WTC11 (cell line): ENCODE measurements at regions not wholly inside any gene's neighbourhood (a gene's known extent, or its start where the extent isn't known, plus 50 kb on each side); places are given as distances from the start of the nearest gene placed in this dataset.
"Not testable (repeated sequence)": the region's sequence is repeated elsewhere in the genome, so short reads cannot be mapped to it uniquely, and the experiment has no call there.

Source experiments
- PRRX2 ChIP-seq: fragments of 250-450 bp; sonication (Bioruptor Pico); IDR thresholded peaks from 2 replicates; pipeline ENCODE4 v1.8.0; 2021; ENCODE audit warnings: mild to moderate bottlenecking
- SMAD4 ChIP-seq: sonication (generic); formaldehyde crosslinking; IDR thresholded peaks from 2 replicates; pipeline ENCODE4 v1.8.0; 2022; ENCODE audit warnings: mild to moderate bottlenecking, missing genetic modification reagents
- ZNF263 ChIP-seq: sonication (generic); formaldehyde crosslinking; IDR thresholded peaks from 2 replicates; pipeline ENCODE4 v1.8.1; 2022; ENCODE audit warnings: low read depth, mild to moderate bottlenecking, moderate library complexity, missing genetic modification reagents
- TF ChIP-seq, protein P1 (sequence below): sonication (generic); formaldehyde crosslinking; conservative IDR thresholded peaks from 2 replicates; pipeline ENCODE4 v1.8.1; 2023; ENCODE audit warnings: mild to moderate bottlenecking, low read depth, missing genetic modification reagents, moderate library complexity
- TF ChIP-seq, protein P2 (sequence below): fragments of 200-600 bp; IDR thresholded peaks from 2 replicates; pipeline ENCODE4 v1.8.0; 2022; ENCODE audit warnings: antibody characterized with exemption

DNA sequence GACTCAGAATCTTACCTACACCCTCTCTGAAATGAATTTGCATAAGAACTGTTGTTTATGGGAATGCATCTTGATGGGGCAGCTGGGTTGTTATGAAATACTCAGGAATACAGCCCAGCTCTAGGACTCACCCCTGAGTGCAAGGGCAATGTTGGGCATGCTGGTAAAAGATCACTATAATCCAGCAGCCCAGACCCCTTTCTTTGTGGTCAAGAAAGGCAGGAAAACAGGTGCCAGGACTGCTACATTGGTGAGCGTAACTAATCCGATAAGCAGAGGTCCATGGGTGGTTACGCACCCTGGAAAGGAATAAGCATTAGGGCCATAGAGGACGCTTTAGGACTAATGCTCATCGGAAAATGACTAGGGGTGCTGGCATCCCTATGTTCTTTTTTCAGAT, 227.9 kb upstream of the CWC22 start:
- not testable (repeated sequence) for TF ChIP-seq ZNF263; PRRX2 (CRISPR knock-in tag); SMAD4
- TF ChIP-seq, protein P1, sequence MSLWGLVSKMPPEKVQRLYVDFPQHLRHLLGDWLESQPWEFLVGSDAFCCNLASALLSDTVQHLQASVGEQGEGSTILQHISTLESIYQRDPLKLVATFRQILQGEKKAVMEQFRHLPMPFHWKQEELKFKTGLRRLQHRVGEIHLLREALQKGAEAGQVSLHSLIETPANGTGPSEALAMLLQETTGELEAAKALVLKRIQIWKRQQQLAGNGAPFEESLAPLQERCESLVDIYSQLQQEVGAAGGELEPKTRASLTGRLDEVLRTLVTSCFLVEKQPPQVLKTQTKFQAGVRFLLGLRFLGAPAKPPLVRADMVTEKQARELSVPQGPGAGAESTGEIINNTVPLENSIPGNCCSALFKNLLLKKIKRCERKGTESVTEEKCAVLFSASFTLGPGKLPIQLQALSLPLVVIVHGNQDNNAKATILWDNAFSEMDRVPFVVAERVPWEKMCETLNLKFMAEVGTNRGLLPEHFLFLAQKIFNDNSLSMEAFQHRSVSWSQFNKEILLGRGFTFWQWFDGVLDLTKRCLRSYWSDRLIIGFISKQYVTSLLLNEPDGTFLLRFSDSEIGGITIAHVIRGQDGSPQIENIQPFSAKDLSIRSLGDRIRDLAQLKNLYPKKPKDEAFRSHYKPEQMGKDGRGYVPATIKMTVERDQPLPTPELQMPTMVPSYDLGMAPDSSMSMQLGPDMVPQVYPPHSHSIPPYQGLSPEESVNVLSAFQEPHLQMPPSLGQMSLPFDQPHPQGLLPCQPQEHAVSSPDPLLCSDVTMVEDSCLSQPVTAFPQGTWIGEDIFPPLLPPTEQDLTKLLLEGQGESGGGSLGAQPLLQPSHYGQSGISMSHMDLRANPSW (CRISPR knock-in tag), result not testable (repeated sequence)
- TF ChIP-seq, protein P2, sequence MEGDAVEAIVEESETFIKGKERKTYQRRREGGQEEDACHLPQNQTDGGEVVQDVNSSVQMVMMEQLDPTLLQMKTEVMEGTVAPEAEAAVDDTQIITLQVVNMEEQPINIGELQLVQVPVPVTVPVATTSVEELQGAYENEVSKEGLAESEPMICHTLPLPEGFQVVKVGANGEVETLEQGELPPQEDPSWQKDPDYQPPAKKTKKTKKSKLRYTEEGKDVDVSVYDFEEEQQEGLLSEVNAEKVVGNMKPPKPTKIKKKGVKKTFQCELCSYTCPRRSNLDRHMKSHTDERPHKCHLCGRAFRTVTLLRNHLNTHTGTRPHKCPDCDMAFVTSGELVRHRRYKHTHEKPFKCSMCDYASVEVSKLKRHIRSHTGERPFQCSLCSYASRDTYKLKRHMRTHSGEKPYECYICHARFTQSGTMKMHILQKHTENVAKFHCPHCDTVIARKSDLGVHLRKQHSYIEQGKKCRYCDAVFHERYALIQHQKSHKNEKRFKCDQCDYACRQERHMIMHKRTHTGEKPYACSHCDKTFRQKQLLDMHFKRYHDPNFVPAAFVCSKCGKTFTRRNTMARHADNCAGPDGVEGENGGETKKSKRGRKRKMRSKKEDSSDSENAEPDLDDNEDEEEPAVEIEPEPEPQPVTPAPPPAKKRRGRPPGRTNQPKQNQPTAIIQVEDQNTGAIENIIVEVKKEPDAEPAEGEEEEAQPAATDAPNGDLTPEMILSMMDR, result not testable (repeated sequence)
